CD4-positive, alpha-beta T cell (primary cell): ENCODE measurements at regions not wholly inside any gene's neighbourhood (a gene's known extent, or its start where the extent isn't known, plus 50 kb on each side); places are given as distances from the start of the nearest gene placed in this dataset.

Experiments
- ATAC-seq: fragments of 200-7000 bp; cut with Tn5 transposase; one replicate; pipeline ENCODE4 v1.10.0; 2022; ENCODE audit warnings: mild to moderate bottlenecking; ENCODE audit not compliant: poor library complexity
- CTCF ChIA-PET: fragments of 350-600 bp; sonication (Branson Sonifier 250); formaldehyde crosslinking; loops from one replicate; lab custom pipeline; 2021; ENCODE audit warnings: antibody characterized with exemption, inconsistent platforms; lab: Charles Lee
- POLR2A ChIA-PET: fragments of 350-600 bp; sonication (Branson Sonifier 250); formaldehyde crosslinking; loops from one replicate; lab custom pipeline; 2021; ENCODE audit warnings: antibody characterized with exemption, inconsistent platforms; lab: Charles Lee
- DNase-seq, 14 experiments: peaks; one replicate each; pipeline ENCODE4 v3.0.0-alpha.2; 2013 to 2020; ENCODE audit warnings: mixed read lengths in 2 of 14
- H3K27ac ChIP-seq, 2 donors: one replicate each; pipeline versions ENCODE4 v1.5.1 to v1.7.0; 2013; ENCODE audit warnings: low read length in 2 of 2, low read depth in 1 of 2, mild to moderate bottlenecking in 1 of 2
- H3K27me3 ChIP-seq, 2 experiments: 1 replicate in 1 of 2; 2 replicates in 1 of 2; pipeline versions ENCODE4 v1.6.1 to v1.7.0; 2013; ENCODE audit warnings: low read length in 2 of 2, control low read depth in 1 of 2, mild to moderate bottlenecking in 1 of 2, moderate library complexity in 1 of 2; ENCODE audit not compliant: insufficient read depth in 2 of 2, control insufficient read depth in 1 of 2
- H3K36me3 ChIP-seq: one replicate; pipeline ENCODE4 v1.6.1; 2013; ENCODE audit warnings: low read length, control low read depth; ENCODE audit not compliant: insufficient read depth
- H3K4me1 ChIP-seq: one replicate; pipeline ENCODE4 v1.6.1; 2013; ENCODE audit warnings: low read length, control low read depth; ENCODE audit not compliant: insufficient read depth
- H3K4me3 ChIP-seq: one replicate; pipeline ENCODE4 v1.5.1; 2013; ENCODE audit warnings: mild to moderate bottlenecking, low read length, moderate library complexity
- H3K9me3 ChIP-seq, 2 experiments: 1 replicate in 1 of 2; 2 replicates in 1 of 2; pipeline versions ENCODE4 v1.6.1 to v1.7.0; 2013; ENCODE audit warnings: low read length in 2 of 2, mild to moderate bottlenecking in 2 of 2, control low read depth in 1 of 2, moderate library complexity in 1 of 2; ENCODE audit not compliant: control insufficient read depth in 1 of 2, insufficient read depth in 1 of 2
- H3K27ac Mint-ChIP-seq: one replicate; pipeline ENCODE4 v1.8.0; 2020; ENCODE audit warnings: mixed read lengths
- H3K27me3 Mint-ChIP-seq: one replicate; pipeline ENCODE4 v1.8.0; 2021; ENCODE audit warnings: mixed read lengths
- H3K36me3 Mint-ChIP-seq: one replicate; pipeline ENCODE4 v1.8.0; 2021; ENCODE audit warnings: low read depth, mixed read lengths
- H3K4me1 Mint-ChIP-seq: one replicate; pipeline ENCODE4 v1.8.0; 2021; ENCODE audit warnings: low read depth, mixed read lengths
- H3K4me3 Mint-ChIP-seq: one replicate; pipeline ENCODE4 v1.8.0; 2020; ENCODE audit warnings: mild to moderate bottlenecking, mixed read lengths
- H3K9me3 Mint-ChIP-seq: one replicate; pipeline ENCODE4 v1.8.0; 2020; ENCODE audit warnings: mixed read lengths
- intact Hi-C, 2 experiments: fragments of 100-400 bp; cut with DNase I in 1 of 2; cut with micrococcal nuclease in 1 of 2; formaldehyde crosslinking; loops; one replicate each; pipeline versions ENCODE4 v1.15.1 to v1.9.0; 2023 to 2025; cut with DNase I, micrococcal nuclease
- TF ChIP-seq, protein P1 (sequence below): fragments of 200-600 bp; IDR thresholded peaks from one replicate; pipeline ENCODE4 v1.8.0; 2022; ENCODE audit warnings: antibody characterized with exemption, mild to moderate bottlenecking

DNA sequence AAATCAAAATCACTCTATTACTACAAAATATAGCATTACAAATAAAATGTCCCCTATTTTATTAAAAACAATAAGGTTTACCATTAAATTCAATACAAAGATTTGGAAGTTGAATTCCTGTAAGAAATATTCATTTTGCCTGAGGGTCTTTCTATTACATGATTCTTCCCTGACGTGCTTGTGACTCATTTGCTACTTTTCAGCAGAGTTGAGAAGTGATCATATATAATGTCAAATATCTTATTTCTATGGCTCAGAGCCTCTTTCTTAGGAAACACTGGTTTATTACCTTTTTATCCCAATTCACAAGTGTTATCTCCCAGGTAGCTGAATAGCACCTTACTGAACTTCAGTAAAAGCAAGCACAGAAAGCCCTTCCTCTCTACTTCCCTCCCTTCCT lies 65.2 kb upstream of the CNTN5 start:
- Histone ChIP-seq H3K36me3 (no peaks in the 10 kb centered on the region), H3K27me3 (no peaks in the 10 kb centered on the region), H3K27ac (no peak overlapping the region), H3K9me3 (peaks cover 0 to 11% of the 10 kb centered on the region in 2 experiments), H3K4me1 (no peaks in the 10 kb centered on the region), H3K4me3 (no peak overlapping the region)
- TF ChIP-seq, protein P1, sequence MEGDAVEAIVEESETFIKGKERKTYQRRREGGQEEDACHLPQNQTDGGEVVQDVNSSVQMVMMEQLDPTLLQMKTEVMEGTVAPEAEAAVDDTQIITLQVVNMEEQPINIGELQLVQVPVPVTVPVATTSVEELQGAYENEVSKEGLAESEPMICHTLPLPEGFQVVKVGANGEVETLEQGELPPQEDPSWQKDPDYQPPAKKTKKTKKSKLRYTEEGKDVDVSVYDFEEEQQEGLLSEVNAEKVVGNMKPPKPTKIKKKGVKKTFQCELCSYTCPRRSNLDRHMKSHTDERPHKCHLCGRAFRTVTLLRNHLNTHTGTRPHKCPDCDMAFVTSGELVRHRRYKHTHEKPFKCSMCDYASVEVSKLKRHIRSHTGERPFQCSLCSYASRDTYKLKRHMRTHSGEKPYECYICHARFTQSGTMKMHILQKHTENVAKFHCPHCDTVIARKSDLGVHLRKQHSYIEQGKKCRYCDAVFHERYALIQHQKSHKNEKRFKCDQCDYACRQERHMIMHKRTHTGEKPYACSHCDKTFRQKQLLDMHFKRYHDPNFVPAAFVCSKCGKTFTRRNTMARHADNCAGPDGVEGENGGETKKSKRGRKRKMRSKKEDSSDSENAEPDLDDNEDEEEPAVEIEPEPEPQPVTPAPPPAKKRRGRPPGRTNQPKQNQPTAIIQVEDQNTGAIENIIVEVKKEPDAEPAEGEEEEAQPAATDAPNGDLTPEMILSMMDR: no peak
- Mint-ChIP-seq H3K27me3 (no peaks in the 10 kb centered on the region), H3K4me3 (no peak overlapping the region), H3K36me3 (no peaks in the 10 kb centered on the region), H3K27ac (no peak overlapping the region), H3K9me3 (no peaks in the 10 kb centered on the region), H3K4me1 (no peaks in the 10 kb centered on the region)
- no peak for ATAC-seq
- ChIA-PET CTCF (no interaction called here), POLR2A (no interaction called here)
- intact Hi-C loops: no loop called here
- no peak for DNase-seq

DNA sequence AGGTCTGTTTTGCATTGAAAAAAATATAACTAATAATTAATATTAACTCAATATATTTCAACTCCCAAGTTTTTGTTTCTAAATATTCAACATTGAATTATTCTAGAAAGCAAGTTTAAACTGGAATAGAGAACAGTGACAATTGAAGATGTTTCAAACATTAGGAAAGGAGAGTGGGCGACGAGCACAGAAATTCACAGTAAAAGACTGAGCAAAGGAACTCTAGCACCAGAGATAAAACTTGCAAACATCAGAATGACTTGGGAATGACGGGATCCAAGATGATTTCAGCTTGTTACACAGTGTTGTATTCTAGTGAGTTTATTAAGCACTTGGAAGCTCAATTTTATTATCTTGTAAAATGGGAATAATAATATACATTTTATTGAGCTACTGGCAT lies 56.6 kb upstream of the CNTN5 start:
- Mint-ChIP-seq H3K4me3 (no peak overlapping the region), H3K36me3 (no peaks in the 10 kb centered on the region), H3K27ac (no peak overlapping the region), H3K9me3 (no peaks in the 10 kb centered on the region), H3K27me3 (no peaks in the 10 kb centered on the region), H3K4me1 (no peaks in the 10 kb centered on the region)
- H3K27me3 ChIP-seq: no peaks in the 10 kb centered on the region
- DNase-seq (no peak), ATAC-seq (no peak)
- H3K4me1 ChIP-seq: no peaks in the 10 kb centered on the region
- ChIA-PET CTCF (no interaction called here), POLR2A (no interaction called here)
- H3K4me3 ChIP-seq: no peak overlapping the region
- intact Hi-C loops: no loop called here
- TF ChIP-seq, protein P1: no peak
- H3K27ac ChIP-seq: no peak overlapping the region
- H3K9me3 ChIP-seq: peaks cover 0 to 4% of the 10 kb centered on the region in 2 experiments
- H3K36me3 ChIP-seq: no peaks in the 10 kb centered on the region

DNA sequence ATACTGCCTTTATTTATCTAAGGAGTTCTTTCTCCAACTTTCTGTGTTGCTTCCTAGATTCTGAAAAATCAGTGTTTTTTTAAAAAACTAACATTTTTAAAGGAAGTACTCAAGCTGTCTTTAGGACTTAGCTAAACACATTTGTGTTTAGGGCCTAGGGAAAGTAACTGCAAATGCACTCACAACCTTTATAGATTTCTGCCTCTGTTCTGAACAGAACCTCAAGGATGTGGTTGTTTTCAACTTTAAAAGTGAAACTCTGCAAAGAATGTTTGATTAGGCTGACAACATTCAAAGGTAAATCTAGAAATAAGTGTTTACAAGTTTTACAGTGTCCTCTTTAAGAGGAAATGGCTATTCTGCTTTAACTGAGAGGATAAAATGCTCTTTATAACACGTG lies 55.4 kb upstream of the CNTN5 start:
- intact Hi-C loops: no loop called here
- ATAC-seq (no peak), DNase-seq (no peak)
- no peak overlapping the region for H3K27ac Mint-ChIP-seq
- TF ChIP-seq, protein P1: no peak
- H3K36me3 ChIP-seq: no peaks in the 10 kb centered on the region
- no peaks in the 10 kb centered on the region for H3K4me1 ChIP-seq
- H3K9me3 Mint-ChIP-seq: no peaks in the 10 kb centered on the region
- no peaks in the 10 kb centered on the region for H3K9me3 ChIP-seq
- H3K27ac ChIP-seq: no peak overlapping the region
- no peak overlapping the region for H3K4me3 Mint-ChIP-seq
- H3K4me3 ChIP-seq: no peak overlapping the region
- H3K27me3 Mint-ChIP-seq: no peaks in the 10 kb centered on the region
- no peaks in the 10 kb centered on the region for H3K27me3 ChIP-seq
- H3K4me1 Mint-ChIP-seq: no peaks in the 10 kb centered on the region
- no peaks in the 10 kb centered on the region for H3K36me3 Mint-ChIP-seq
- CTCF ChIA-PET: no interaction called here
- POLR2A ChIA-PET: no interaction called here
